GM19025 (cell line): ENCODE measurements at regions not wholly inside any gene's neighbourhood (a gene's known extent, or its start where the extent isn't known, plus 50 kb on each side); places are given as distances from the start of the nearest gene placed in this dataset.
"Not testable (repeated sequence)": the region's sequence is repeated elsewhere in the genome, so short reads cannot be mapped to it uniquely, and the experiment has no call there.

Source experiments
- ATAC-seq: cut with Tn5 transposase; IDR thresholded peaks from one replicate; pipeline ENCODE4 v1.9.1; 2021; ENCODE audit warnings: mild to moderate bottlenecking, low read depth, moderate library complexity; ENCODE audit not compliant: unreplicated experiment

DNA sequence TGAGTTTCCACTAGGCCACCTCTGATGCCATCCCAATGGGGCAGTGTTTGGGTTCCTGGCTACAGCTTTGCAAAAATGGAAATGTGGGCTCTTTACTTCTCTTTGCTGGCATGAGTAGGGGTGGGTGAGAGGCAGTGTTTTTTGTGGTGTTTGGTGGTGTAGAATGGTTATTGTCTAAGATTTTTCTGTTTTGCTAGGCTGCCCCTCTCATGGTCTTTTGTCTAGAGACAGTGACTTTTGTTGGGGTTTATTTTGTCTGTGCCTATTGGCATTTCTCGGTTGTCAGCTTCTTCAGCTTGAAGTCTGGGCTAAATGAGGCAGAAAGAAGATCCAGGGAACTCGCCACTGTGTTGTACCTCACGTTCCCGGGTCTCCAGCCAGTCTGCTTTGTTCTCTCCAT is 112.1 kb downstream of the CENPF start:
- no peak for ATAC-seq

DNA sequence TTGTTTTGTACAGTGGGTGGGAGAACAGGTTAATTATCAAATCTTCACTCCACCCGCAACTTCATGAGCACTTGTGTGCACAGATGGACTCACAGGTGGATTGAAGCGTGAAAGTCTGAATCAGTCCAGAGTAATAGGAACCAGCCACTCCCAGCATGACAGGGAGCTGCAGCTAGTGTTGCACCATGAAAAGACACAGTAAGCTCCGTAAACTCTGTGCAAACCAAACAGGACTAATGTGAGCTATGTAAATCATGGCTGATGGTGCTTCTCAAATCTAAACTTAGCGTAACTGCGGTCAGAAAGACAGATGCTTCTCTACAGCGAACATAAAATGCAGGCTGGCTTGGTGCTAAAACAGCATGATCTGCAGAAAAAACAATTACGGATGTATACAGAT is 114.4 kb downstream of the CENPF start:
- ATAC-seq: no peak

DNA sequence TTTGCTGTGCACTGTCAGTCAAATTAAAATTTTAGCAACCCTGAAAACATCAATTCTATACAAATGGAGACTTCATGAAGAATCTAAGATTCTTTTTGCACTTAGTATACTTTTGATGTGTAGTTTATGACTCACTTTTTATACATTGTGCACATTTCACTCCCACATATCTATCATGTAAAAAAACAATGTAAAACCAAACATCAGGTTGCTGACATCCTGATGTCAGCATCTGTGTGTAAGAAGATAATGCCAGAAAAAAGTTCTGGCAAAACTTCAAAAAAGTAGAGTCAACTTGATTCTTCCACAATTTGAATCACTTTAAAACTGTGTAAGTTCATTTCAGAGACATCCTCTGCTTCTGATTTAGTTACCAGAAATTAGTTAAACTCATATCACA is 115.7 kb downstream of the CENPF start:
- ATAC-seq: no peak

DNA sequence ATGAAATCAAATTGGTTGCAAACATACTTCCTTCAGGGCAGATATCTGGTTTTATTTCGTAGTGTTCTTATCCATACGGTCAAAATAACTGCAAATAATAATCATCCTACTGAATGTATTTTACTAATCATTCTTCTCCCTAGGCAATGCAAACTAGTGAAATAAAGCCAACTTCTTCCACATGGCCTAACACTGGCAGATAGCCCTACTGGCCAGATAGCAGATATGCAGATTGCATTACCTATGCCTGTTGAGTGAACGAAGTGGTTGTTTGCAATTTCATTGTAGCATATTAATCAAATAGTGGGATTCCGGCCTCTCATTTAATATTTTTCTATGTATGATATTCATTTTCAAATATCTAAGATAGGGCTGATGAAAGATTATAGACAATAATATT is 116.2 kb downstream of the CENPF start:
- ATAC-seq: no peak

DNA sequence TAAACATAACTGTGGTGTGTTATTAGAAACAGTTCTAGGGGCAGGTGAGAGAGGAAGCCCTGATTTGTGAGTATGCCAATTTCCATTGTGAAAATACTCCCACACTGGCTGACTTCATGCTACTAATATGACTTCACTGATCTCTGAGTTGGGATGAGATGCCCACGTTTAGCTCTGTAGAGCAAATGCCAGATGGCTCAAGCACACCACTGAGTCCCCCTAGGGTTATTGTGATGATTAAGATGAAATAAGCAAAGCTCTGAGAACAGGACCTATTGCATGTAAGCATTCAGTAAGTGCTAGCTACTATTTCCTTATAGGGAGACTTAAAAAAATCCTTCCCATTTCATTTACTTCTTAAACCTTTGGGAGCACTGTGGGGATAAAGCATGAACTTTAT is 117.6 kb downstream of the CENPF start:
- ATAC-seq: no peak

DNA sequence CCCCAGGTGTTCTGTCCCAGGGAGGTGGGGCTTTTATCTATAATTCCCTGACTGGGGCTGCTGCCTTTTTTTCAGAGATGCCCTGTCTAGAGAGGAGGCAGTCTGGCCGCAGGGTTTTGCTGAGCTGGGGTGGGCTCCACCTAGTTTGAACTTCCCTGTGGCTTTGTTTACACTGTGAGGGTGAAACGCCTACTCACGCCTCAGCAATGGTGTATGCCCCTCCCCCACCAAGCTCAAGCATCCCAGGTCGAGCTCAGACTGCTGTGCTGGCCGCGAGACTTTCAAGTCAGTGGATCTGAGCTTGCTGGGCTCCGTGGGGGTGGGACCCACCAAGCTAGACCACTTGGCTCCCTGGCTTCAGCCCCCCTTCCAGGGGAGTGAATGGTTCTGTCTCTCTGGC is 124.3 kb downstream of the CENPF start:
- ATAC-seq: no peak

DNA sequence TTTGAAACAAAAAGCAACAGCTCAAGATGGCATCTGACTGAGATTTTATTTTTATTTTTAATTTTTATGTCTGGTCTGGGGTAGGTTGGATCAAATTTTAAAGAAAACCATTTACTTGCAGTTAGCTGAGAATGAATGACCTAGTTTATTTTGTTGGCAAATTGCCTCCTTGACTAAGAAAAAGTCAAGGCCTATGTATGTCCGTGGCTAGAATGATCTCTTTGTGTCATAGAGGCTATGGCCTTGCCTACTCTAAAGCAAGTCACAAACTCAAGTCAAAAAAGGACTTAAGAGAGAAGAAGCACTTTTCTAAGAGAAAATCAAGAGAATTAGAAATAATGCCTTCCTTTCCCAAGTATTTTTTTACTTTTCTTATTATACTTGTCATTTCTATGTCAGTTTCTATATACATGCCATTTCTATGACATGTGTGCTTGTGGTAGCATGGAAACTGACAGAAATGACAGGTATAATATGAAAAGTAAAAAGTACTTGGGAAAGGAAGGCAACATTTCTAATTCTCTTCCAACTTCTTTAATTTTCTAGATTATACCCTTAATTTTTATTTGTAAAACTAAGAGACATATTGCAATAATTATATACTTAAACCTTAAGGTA is 136.7 kb downstream of the CENPF start:
- no peak for ATAC-seq

DNA sequence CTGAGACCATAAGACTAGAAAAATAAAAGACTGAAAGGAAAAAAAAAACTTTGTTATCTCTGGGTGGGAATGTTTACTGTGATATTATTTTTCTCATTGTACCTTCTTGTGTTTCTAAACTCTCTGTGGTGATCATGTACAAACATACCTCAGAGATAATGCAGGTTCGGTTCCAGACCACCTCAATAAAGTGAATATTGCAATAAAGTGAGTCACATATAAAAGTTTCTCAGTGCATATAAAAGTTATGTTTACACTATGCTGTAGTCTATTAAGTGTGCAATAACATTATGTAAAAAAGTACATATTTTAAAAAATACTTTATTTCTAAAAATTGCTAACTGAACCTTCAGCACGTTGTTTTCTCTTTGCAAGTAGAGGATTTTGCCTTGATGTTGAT is 137.5 kb downstream of the CENPF start:
- no peak for ATAC-seq

DNA sequence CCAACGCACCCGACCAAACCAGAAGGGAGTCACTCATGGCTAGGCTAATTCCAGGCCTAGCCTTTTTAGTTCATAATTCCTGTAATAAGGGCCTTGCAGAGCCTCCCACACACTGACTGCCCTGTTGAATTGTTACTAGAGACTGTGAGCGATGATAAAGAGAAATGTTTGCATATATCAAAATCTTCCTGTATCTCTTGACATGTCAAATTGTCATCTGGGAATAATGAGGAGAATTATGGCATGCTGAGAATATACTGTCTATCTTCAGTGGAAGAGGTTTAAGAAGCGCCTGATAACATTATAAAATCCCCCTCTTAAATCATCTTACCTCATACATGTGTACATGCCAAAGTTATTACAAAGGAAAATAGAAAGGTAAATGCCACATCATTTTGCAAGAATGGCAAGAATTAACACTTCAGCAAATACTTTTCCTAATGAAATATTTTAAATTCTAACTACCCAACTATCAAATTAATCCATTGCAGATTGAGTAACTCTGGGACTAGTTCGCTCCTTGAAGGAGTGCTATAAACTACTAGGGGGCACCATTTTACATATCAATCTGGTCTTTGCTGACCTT is 144.1 kb downstream of the CENPF start:
- ATAC-seq: no peak

DNA sequence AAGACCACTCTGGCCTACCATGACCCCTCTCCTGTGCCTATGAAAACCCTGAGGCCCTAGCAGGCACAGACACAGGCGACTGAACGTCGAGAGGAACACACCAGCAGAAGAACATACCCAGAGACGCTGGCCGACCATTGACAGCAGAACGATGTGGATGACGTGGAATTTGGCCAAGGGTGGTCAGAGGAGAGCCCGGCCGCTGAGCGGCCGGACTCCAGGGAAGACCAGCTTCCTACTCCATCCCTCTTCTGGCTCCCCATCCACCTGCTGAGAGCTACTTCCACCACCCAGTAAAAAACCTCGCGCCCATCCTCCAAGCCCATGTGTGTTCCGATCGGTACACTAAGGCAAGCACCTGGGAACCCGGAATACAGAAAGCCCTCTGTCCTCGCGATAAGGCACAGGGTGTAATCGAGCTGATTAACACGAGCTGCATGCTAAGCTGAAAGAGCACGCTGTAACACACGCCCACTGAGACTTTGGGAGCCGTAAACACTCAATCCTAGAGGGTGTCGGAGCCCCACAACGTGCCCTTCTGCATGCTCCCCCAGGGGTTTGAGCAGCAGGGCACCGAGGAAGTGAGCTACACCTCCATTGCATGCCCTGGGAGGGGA is 150.3 kb downstream of the CENPF start:
- ATAC-seq: no peak

DNA sequence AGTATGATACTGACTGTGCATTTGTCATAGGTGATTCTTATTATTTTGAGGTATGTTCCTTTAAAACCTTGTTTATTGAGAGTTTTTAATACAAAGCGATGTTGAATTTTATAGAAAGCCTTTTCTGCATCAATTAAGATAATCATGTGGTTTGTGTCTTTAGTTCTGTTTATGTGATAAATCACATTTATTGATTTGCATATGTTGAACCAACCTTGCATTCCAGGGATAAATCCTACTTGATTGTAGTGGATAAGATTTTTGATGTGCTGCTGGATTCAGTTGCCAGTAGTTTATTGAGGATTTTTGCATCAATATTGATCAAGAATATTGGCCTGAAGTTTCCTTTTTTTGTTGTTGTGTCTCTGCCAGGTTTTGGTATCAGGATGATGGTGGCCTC is 158.0 kb downstream of the CENPF start:
- ATAC-seq: no peak

DNA sequence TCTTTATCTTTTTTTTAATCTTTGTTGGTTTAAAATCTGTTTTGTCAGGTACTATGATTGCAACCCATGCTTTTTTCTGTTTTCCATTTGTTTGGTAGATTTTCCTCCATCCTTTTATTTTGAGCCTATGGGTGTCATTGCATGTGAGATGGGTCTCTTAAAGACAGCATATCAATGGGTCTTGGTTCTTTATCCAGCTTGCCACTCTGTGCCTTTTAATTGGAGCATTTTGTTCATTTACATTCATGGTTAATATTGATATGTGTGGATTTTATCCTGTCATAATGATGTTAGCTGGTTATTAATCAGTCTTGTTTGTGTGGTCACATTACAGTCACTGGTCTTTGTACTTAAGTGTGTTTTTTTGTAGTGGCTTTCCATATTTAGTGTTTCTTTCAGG is 159.9 kb downstream of the CENPF start:
- ATAC-seq: no peak

DNA sequence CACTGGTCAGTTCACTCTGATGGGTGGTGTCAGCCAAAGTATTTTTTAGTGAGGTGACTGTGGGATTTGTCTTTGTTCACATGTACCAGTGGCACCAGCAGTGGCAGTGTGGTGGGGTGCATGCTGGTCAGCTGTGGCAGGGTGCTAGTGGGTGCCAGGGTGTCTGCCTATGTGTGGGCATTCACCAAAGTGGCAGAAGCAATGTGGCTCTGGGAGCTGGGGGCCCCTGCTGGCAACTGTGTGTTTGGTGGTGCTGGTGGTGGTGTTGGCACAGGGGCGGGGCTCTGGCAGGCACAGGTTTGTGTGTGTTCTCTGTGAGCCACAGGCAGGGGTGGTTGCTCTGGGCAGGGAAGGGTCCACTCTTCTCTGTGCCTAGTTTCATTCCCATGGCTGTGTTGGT is 161.5 kb downstream of the CENPF start:
- no peak for ATAC-seq

DNA sequence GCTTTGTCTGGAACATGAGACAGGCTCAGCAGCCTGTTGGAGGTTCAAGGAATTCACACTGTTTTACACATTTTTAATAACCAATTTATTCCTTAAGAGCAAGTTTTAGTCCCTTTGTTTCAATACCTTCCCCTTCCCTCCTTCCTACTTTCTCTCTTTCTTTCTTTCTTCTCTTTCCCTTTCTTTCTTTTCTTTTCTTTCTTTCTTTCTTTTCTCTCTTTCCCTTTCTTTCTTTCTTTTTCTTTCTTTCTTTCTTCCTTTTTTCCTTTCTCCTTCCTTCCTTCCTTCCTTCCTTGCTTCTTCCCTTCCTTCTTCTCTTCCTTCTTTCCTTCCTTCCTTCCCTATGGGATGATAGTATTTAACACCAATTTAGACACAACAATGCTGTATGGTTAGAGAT is 164.2 kb downstream of the CENPF start:
- ATAC-seq: no peak

DNA sequence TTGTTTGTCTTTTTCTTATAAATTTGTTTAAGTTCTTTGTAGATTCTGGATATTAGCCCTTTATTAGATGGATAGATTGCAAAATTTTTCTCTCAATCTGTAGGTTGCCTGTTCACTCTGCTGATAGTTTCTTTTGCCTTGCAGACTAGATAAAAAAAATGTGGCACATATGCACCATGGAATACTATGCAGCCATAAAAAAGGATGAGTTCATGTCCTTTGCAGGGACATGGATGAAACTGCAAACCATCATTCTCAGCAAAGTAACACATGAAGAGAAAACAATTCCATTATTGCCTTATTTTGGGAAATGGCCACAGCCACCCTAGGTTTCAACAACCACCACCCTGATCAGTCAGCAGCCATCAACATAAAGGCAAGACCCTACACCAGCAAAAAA is 166.7 kb downstream of the CENPF start:
- ATAC-seq: not testable (repeated sequence)

DNA sequence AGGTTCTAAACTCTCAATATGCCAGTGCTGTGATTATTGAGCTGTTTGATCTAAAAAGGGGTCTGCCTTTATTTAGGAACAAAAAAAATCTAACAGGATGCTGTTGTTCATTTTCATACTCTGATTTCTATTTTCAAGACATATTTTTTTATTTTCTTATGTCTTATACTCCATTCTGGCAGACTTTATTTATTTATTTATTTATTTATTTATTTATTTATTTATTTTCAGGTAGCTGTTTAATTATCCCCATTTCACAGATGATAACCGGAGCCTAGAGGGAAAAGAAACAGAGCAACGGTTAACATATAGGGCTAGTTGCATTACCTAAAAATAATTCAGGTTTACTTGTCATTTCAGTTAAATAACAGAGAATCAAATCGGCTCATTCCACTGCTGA is 174.4 kb downstream of the CENPF start:
- no peak for ATAC-seq

DNA sequence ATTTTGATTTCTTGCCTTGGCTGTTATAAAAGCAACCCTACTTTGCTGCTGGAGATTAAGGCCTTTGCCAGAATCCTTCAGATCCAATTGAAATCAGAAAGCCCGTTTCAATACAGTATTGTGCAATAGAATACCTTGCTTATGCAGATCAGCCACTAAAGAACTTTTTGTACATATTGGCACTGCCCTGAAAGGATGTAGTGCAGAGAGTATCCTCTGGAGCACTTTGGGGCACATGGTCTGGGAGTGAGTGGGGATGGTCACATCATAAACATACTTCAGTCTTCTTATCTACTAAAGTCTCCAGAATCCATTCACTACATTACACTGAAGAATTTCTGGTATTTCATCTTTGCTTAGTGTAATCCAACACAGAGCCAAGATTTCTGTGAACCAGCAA is 189.0 kb downstream of the CENPF start:
- ATAC-seq: no peak

DNA sequence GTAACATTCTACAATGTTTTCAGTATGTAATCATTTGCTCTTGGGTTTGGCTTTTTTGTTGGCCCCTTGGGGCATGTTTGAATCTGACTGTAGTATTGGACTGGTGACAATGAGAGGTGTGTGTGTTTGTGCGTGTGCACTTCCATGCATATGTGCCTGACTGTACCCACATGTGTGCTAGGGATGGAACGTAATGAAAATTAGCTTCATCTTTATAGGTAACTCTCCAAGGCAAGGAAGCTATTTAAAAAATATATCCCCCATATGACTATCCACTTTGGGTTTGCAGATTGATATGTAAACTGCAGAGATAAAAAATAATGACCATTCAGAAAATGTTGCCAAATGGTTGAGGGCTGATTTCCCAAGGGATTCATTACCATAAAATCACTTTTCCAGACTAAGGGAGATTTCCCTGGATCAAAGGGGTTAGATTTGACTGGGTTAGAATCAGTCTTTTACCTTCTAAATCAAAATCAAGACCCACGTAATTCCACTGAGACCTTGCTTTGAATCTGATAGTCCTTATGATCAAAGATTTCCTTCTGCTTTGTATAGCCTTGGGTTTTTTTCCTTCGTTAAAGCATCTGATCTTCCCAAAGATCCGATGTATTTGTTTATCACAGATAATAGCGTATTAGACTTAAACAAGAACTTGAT is 189.7 kb downstream of the CENPF start:
- no peak for ATAC-seq

DNA sequence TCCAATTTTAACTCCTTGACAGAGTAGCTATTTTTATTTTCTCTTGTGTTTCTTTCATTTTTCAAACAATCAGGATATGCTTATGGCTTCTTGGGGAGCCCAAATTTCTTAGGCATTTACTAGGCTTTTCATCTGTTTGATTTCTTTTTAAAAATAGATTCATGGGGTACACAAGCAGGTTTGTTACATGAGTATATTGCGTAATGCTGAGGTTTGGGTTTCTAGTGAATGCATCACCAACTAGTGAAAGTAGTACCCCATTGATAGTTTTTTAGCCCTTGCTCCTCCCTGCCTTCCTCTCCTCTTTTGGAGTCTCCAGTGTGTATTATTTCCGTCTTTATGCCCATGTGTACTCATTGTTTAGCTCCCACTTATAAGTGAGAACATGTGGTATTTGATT is 190.7 kb downstream of the CENPF start:
- no peak for ATAC-seq

DNA sequence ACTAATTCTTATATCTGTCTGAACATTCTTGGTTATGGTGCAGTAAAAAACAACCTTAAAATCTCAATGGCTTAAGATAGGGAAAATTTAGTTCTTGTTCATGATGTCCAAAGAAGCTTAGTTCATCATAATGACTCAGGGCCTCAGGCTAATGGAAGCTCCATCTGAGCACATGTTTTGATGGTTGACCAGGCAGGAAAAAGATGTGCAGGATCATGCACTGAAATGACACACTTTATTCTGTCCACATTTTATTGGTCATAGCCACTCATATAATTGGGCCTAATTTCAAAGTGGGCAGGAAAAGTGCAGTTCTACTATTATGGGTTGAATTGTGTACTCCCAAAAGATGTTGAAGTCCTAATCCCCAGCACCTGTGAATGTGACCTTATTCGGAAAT is 198.2 kb downstream of the CENPF start:
- no peak for ATAC-seq

DNA sequence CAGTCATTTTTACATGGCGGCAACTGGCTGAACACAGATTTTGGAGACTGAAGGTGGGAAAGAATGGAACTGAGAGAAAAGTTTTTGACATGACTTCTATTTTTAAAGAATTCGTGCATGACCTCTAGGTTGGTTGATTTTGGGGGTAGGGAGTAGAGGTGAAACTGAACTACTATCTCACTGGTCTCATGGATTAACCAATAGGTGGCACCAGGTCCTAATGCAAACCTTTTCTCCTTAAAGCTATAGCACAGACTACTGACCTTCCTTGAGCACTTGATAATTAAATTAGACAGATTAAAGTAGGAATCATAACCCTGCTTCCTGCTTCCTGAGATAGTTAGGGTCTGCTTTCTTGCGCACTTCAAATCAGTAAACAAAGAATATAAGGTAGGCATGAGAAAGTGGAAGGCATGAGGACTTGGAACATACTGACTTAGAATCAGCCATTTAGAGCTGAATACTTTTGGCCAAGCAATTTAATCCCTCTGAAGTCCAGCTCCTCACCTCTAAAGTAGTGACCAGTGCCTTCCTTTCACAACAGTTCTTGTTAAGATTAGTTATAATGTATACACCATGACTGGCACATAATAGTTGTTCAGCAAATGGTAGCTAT is 206.0 kb downstream of the CENPF start:
- ATAC-seq: no peak

DNA sequence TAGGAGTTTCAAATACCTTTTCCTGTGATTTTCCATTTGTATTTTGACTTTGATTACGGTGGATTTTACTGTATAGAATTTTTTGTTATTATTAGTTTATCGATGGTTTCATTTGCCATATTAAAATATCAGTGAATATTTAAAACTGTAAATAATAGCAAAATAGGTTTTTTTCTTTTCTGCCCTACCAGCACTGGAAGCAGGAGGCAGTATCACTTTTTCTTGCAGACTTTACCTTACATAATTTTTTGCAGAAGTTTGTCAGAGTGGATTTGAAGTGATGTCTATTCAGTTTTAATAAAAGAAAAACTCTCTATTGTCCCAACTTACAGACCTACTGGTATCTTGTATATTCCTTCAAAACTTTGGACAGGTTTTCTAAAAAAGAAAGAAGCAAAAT is 213.6 kb downstream of the CENPF start:
- ATAC-seq: no peak
